HG03571 (cell line): ENCODE measurements at regions not wholly inside any gene's neighbourhood (a gene's known extent, or its start where the extent isn't known, plus 50 kb on each side); places are given as distances from the start of the nearest gene placed in this dataset.

Source experiments
- ATAC-seq: cut with Tn5 transposase; IDR thresholded peaks from one replicate; pipeline ENCODE4 v1.9.1; 2021; ENCODE audit not compliant: unreplicated experiment

GRCh38 chr11:112731538-112731937 lies 229.7 kb upstream of the NCAM1 start:
- no peak for ATAC-seq

GRCh38 chr11:112732031-112732430 lies 229.2 kb upstream of the NCAM1 start:
- no peak for ATAC-seq

GRCh38 chr11:112734207-112734606 lies 227.0 kb upstream of the NCAM1 start:
- no peak for ATAC-seq

GRCh38 chr11:112735470-112735869 lies 225.8 kb upstream of the NCAM1 start:
- no peak for ATAC-seq

- ATAC-seq, result no peak
These were observed 217.2 kb upstream of the NCAM1 start for GRCh38 chr11:112744041-112744440.

GRCh38 chr11:112745973-112746372 lies 215.2 kb upstream of the NCAM1 start:
- no peak for ATAC-seq

- ATAC-seq, result no peak
These were observed 213.0 kb upstream of the NCAM1 start for GRCh38 chr11:112748252-112748651.

GRCh38 chr11:112748713-112749543 lies 212.3 kb upstream of the NCAM1 start:
- no peak for ATAC-seq

GRCh38 chr11:112751329-112751728 lies 209.9 kb upstream of the NCAM1 start:
- ATAC-seq, result no peak

GRCh38 chr11:112751772-112752171 lies 209.4 kb upstream of the NCAM1 start:
- no peak for ATAC-seq

GRCh38 chr11:112752563-112752962 lies 208.7 kb upstream of the NCAM1 start:
- no peak for ATAC-seq

- ATAC-seq, result no peak
These were observed 207.5 kb upstream of the NCAM1 start for GRCh38 chr11:112753706-112754105.

- no peak for ATAC-seq
These were observed 201.8 kb upstream of the NCAM1 start for GRCh38 chr11:112759418-112759817.

- no peak for ATAC-seq
These were observed 200.7 kb upstream of the NCAM1 start for GRCh38 chr11:112760396-112761059.

- no peak for ATAC-seq
These were observed 199.1 kb upstream of the NCAM1 start for GRCh38 chr11:112761911-112762706.

- ATAC-seq, result no peak
These were observed 198.5 kb upstream of the NCAM1 start for GRCh38 chr11:112762707-112763090.

GRCh38 chr11:112765337-112765736 lies 195.9 kb upstream of the NCAM1 start:
- ATAC-seq, result no peak

GRCh38 chr11:112769170-112769569 lies 192.1 kb upstream of the NCAM1 start:
- ATAC-seq, result no peak

GRCh38 chr11:112769584-112769983 lies 191.6 kb upstream of the NCAM1 start:
- no peak for ATAC-seq

GRCh38 chr11:112770033-112770432 lies 191.2 kb upstream of the NCAM1 start:
- ATAC-seq, result no peak

GRCh38 chr11:112770487-112770886 lies 190.7 kb upstream of the NCAM1 start:
- ATAC-seq, result no peak

GRCh38 chr11:112771851-112772250 lies 189.4 kb upstream of the NCAM1 start:
- no peak for ATAC-seq
